ENCODE measurements at regions not wholly inside any gene's neighbourhood (a gene's known extent, or its start where the extent isn't known, plus 50 kb on each side); places are given as distances from the start of the nearest gene placed in this dataset.

- 71% methylated on average over 1 of the region's 1 CpG; no CpG with 5 or more reads in 1 of the 2 donors for WGBS, 2 donors (ENCODE audit: low coverage in 1 of 2)
- H3K36me3 ChIP-seq, result no peaks in the 10 kb centered on the region
- TF ChIP-seq EP300 (IDR thresholded peaks at IDR 0.05) (no peak), POLR2A (IDR thresholded peaks at IDR 0.05) (no peak), CTCF (IDR thresholded peaks at IDR 0.05) (no peak), POLR2AphosphoS5 (IDR thresholded peaks at IDR 0.05) (no peak)
- no peaks in the 10 kb centered on the region for H3K9me3 ChIP-seq
- no peaks in the 10 kb centered on the region for H3K4me1 ChIP-seq
- no peak overlapping the region for H3K4me3 ChIP-seq
- no peaks in the 10 kb centered on the region for H3K27me3 ChIP-seq
- no peak overlapping the region for H3K27ac ChIP-seq
- ATAC-seq, result no peak
Observed at GRCh38 chr1:69246109-69246508, 321.6 kb upstream of the LRRC7 start.

GRCh38 chr1:69246710-69247109 lies 321.0 kb upstream of the LRRC7 start:
- H3K36me3 ChIP-seq, result no peaks in the 10 kb centered on the region
- no peak overlapping the region for H3K27ac ChIP-seq
- TF ChIP-seq CTCF (IDR thresholded peaks at IDR 0.05), result no peak
- TF ChIP-seq POLR2AphosphoS5 (IDR thresholded peaks at IDR 0.05), result no peak
- no peak for TF ChIP-seq EP300 (IDR thresholded peaks at IDR 0.05)
- TF ChIP-seq POLR2A (IDR thresholded peaks at IDR 0.05), result no peak
- no peaks in the 10 kb centered on the region for H3K9me3 ChIP-seq
- WGBS, 2 donors (ENCODE audit: low coverage in 1 of 2), result 50 to 61% methylated on average over 2 of the region's 2 CpGs
- no peak overlapping the region for H3K4me3 ChIP-seq
- ATAC-seq, result no peak
- H3K4me1 ChIP-seq, result no peaks in the 10 kb centered on the region
- H3K27me3 ChIP-seq, result no peaks in the 10 kb centered on the region

GRCh38 chr1:69252696-69253095 lies 315.0 kb upstream of the LRRC7 start:
- no peak overlapping the region for H3K27ac ChIP-seq
- 59 to 82% methylated on average over 3 to 4 of the region's 4 CpGs for WGBS, 2 donors (ENCODE audit: low coverage in 1 of 2)
- no peak for TF ChIP-seq POLR2AphosphoS5 (IDR thresholded peaks at IDR 0.05)
- TF ChIP-seq POLR2A (IDR thresholded peaks at IDR 0.05), result no peak
- no peak for TF ChIP-seq EP300 (IDR thresholded peaks at IDR 0.05)
- TF ChIP-seq CTCF (IDR thresholded peaks at IDR 0.05), result no peak
- no peak overlapping the region for H3K4me3 ChIP-seq
- H3K27me3 ChIP-seq, result no peaks in the 10 kb centered on the region
- H3K4me1 ChIP-seq, result no peaks in the 10 kb centered on the region
- ATAC-seq, result no peak
- H3K36me3 ChIP-seq, result no peaks in the 10 kb centered on the region
- no peaks in the 10 kb centered on the region for H3K9me3 ChIP-seq

- H3K27me3 ChIP-seq, result no peaks in the 10 kb centered on the region
- TF ChIP-seq EP300 (IDR thresholded peaks at IDR 0.05) (no peak), POLR2A (IDR thresholded peaks at IDR 0.05) (no peak), POLR2AphosphoS5 (IDR thresholded peaks at IDR 0.05) (no peak), CTCF (IDR thresholded peaks at IDR 0.05) (no peak)
- WGBS, 2 donors (ENCODE audit: low coverage in 1 of 2), result 25 to 94% methylated on average over 1 of the region's 1 CpG
Observed at GRCh38 chr1:69256036-69256435, 311.7 kb upstream of the LRRC7 start.

GRCh38 chr1:69258842-69259241 lies 308.9 kb upstream of the LRRC7 start:
- WGBS, 2 donors (ENCODE audit: low coverage in 1 of 2), result 25 to 50% methylated on average over 1 of the region's 1 CpG

More at GRCh38 chr1:69256036-69256435, 311.7 kb upstream of the LRRC7 start:
- Histone ChIP-seq H3K36me3 (no peaks in the 10 kb centered on the region), H3K4me3 (no peak overlapping the region), H3K27ac (no peak overlapping the region), H3K9me3 (no peaks in the 10 kb centered on the region), H3K4me1 (no peaks in the 10 kb centered on the region)
- ATAC-seq, result no peak

More at GRCh38 chr1:69258842-69259241, 308.9 kb upstream of the LRRC7 start:
- Histone ChIP-seq H3K27me3 (no peaks in the 10 kb centered on the region), H3K27ac (no peak overlapping the region), H3K36me3 (no peaks in the 10 kb centered on the region), H3K4me3 (no peak overlapping the region), H3K9me3 (no peaks in the 10 kb centered on the region), H3K4me1 (peaks cover 0 to under 1% (median 0%) of the 10 kb centered on the region in 3 donors)
- TF ChIP-seq POLR2AphosphoS5 (IDR thresholded peaks at IDR 0.05) (no peak), POLR2A (IDR thresholded peaks at IDR 0.05) (no peak), EP300 (IDR thresholded peaks at IDR 0.05) (no peak), CTCF (IDR thresholded peaks at IDR 0.05) (no peak)
- no peak for ATAC-seq

Data from gastroesophageal sphincter (tissue), 4 donors.